ENCODE measurements at regions not wholly inside any gene's neighbourhood (a gene's known extent, or its start where the extent isn't known, plus 50 kb on each side); places are given as distances from the start of the nearest gene placed in this dataset.

- TF ChIP-seq, protein P1, sequence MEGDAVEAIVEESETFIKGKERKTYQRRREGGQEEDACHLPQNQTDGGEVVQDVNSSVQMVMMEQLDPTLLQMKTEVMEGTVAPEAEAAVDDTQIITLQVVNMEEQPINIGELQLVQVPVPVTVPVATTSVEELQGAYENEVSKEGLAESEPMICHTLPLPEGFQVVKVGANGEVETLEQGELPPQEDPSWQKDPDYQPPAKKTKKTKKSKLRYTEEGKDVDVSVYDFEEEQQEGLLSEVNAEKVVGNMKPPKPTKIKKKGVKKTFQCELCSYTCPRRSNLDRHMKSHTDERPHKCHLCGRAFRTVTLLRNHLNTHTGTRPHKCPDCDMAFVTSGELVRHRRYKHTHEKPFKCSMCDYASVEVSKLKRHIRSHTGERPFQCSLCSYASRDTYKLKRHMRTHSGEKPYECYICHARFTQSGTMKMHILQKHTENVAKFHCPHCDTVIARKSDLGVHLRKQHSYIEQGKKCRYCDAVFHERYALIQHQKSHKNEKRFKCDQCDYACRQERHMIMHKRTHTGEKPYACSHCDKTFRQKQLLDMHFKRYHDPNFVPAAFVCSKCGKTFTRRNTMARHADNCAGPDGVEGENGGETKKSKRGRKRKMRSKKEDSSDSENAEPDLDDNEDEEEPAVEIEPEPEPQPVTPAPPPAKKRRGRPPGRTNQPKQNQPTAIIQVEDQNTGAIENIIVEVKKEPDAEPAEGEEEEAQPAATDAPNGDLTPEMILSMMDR (conservative IDR thresholded peaks at IDR 0.05 in 1 of 2, IDR thresholded peaks at IDR 0.05 in 1 of 2; ENCODE audit: low read depth in 1 of 2, low read length in 2 of 2) = no peak
- TF ChIP-seq EZH2 (IDR thresholded peaks at IDR 0.05; ENCODE audit: low read length, missing control alignments) = no peak
These were observed 426.5 kb downstream of the TMX3 start for GRCh38 chr18:68288408-68288807.
